NOMO-1 treated with DMSO at 0.1 percent for 48 hours (cell line): ENCODE measurements at regions not wholly inside any gene's neighbourhood (a gene's known extent, or its start where the extent isn't known, plus 50 kb on each side); places are given as distances from the start of the nearest gene placed in this dataset.
"Not testable (repeated sequence)": the region's sequence is repeated elsewhere in the genome, so short reads cannot be mapped to it uniquely, and the experiment has no call there.

Source experiments
- DNase-seq: peaks from one replicate; lab custom pipeline; 2025; ENCODE audit not compliant: unreplicated experiment; lab: John Stamatoyannopoulos, UW

DNA sequence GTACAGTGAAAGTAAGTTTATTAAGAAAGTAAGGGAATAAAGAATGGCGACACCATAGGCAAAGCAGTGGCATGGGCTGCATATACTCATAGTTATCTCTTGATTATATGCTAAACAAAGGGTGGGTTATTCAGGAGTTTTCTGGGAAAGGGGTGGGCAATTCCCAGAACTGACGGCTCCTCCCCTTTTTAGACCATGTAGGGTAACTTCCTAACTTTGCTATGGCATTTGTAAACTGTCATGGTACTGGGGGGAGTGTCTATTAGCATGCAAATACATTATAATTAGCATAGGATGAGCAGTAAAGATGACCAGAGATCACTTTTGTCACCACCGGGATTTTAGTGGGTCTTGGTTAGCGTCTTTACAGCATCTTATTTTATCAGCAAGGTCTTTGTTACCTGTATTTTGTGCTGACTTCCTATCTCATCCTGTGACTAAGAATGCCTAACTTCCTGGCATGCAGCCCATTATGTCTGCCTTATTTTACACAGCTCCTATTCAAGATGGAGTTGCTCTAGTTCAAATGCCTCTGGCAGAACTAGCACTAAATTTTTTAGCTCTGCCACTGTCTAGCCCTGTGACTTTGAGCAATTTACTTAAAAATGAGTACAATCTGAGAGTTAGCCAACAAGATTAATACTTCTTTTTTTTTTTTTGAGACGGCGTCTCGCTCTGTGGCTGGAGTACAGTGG, 110.3 kb upstream of the PALMD start:
- DNase-seq: no peak

DNA sequence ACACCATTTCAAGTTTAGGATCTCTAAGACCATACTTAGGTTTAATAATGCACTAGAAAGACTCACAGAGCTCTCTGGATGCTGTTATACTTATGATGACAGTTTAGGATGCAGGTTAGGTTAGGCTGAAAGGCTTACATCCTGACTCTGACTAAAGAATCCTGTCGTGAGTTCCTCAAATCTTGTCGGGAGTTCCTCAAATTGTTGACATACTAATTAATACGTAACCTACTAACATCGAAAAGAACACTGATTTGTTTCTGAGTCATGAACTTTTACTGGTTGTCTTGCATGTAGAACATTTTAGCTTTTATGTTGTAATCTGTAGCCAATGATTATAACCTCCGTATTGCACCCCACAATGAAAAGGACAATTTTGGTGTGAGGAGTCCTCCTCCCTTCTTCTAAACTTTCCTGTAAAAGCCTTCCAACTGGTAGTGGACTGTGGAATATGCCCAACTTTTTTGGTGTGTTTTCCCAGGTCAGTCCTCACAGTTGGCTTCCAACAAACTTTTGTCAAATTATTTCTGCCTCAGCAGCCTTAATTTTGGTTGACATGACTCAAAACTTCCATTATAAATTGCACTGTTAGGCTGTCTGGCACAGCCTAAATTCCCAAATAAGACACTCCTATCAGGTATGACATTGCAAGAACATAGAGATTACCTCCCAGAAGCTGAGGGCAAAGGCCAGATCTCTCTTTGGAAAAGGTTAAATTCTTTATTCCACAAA, 107.9 kb upstream of the PALMD start:
- peak; percentile 4 for DNase-seq

DNA sequence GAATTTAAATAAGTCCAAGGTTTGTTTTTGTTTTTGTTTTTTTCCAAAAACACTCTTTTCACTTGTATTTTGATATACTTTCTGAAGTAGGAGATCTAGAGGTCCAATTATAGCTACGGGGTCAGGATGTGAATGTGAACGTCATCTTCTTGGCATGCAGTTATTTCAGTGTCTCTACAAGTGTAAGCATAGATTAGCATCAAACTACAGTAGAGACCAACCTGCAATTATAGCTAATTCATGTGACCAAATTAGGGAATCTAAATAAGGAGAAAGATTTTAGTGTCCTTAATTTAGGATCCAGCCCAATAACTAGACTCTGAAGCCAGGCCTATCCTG, 107.3 kb upstream of the PALMD start:
- DNase-seq: no peak

DNA sequence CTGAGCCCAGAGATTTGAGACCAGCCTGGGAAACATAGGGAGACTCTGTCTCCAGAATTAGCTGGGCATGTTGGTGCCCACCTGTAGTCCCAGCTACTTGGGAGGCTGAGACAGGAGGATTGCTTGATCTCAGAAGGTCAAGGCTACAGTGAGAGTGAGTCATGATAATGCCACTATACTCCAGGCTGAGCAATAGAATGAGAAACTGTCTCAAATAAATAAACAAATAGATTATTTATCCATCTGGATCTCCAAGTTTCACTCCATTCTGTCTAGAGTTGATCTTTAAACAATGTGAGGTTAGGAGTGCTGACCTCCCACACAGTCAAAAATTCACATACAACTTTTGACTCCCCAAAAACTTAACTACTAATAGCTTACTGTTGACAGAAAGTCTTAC, 106.8 kb upstream of the PALMD start:
- no peak for DNase-seq

DNA sequence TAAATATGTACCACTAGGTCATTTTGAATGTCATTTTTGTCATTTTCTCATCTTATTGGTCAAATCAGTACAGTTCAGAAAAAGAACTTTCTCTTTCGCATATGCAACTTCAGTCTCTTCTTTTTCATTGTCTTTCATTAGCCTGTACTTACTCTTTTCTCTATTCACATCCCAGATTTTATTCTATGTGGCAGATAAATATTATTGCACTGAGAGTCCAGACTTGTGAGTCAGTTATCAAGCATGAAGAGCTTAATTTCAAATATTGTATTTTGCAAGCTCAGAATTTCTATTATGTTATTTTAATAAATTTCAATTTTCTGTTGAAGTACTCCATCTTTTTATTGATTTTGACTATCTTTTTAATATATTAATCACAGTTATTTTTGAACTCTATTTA, 105.2 kb upstream of the PALMD start:
- DNase-seq: no peak

GRCh38 chr1:99544328-99544727, 101.6 kb upstream of the PALMD start:
- no peak for DNase-seq

GRCh38 chr1:99546432-99547416, 99.2 kb upstream of the PALMD start:
- DNase-seq: no peak

GRCh38 chr1:99548943-99549605, 96.8 kb upstream of the PALMD start:
- DNase-seq: no peak

DNA sequence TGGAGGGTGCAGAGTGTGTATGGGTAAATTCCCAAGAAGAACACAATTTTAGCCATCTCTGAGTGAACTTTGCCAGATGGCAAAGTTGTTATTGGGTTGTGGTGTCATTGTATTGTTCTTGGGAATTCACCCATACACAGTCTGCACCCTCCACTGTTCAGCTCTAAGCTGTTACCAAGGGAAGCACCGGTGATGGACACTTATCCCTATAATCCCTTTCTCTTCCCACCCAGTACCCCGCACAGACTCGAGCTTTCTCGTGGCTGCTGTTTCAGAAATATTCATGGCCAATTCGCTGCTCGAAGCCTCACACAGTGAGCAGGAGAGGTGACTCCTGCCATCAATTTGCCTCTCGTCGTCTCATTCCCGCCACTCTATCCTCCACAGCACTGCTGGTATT, 95.7 kb upstream of the PALMD start:
- no peak for DNase-seq

DNA sequence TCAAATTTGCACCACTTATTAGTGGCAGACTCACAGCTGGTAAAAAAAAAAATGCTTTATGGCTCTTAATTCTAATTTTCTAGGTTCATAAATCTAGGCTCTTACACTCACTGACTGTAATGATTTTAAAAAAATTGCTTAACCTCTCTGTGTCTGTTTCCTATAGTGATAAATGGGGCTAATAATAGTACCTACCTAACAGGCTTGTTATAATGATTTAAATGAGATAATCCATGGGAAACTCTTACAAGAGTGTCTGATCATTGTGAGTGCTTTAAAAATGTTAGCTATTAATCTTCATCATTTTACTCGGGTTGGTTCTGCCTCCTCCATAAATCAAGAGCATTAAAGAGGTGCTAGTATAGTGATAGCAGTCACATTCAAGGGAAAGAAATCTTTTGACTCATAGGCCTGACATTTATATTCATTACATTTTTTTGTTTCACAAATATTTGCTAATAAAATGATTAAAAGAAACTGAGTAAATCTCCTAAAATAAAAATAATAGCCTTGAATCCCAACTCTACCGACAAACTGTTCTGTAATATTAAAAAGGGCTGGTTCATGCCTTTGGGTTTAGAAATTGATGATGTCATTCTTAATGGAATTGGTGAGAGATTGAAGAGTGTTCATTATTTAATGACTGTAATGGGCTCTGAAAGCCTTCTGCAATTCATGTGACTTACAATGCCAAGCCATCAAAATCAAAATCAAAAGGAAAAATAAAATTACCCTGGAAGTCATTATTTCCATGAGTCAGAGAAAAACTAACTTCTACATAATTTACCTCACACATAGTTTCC, 93.9 kb upstream of the PALMD start:
- no peak for DNase-seq

GRCh38 chr1:99553301-99553700, 92.6 kb upstream of the PALMD start:
- DNase-seq: no peak

GRCh38 chr1:99553819-99554218, 92.1 kb upstream of the PALMD start:
- DNase-seq: not testable (repeated sequence)

DNA sequence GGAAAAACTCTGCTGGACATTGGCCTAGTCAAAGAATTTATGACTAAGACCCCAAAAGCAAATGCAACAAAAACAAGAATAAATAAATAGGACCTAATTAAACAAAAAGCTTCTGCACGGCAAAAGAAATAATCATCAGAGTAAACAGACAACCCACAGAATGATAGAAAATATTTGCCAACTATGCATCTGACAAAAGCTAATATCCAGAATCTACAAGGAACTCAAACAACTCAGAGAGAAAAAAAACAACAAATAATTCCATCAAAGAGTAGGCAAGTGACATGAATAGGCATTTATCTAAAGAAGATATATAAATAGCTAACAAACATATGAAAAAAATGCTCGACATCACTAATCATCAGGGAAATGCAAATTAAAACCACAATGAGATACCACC, 91.2 kb upstream of the PALMD start:
- no peak for DNase-seq

DNA sequence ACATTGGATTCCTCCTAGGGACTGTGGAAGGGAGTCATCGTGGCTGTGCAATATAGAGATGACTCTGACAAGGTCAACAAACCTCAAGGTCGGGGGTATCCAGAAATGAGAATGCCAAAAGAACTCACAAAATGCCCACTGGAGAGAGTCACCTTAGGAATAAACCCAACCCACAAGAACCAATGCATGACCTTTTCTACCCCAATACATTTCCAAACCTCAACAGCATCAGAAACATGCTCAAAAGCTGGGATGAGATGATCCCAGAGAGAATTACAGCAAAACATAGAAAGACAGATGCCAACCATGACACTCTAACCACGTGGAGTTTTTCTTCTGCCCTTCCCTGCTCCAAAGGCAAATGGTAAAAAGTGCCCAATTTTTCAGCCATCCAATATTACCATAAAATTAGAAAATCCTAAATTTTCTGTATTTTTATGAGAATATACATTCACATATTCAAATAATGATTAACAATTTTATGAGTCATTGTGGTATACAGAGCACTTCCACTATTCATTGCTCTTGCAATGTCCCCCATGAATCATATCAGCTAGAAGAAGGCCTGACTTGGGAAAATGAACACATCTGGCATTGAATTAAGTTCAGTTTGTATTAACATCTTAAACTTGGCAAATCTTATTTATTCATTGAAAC, 88.2 kb upstream of the PALMD start:
- no peak for DNase-seq

GRCh38 chr1:99559166-99559565, 86.7 kb upstream of the PALMD start:
- DNase-seq: no peak

DNA sequence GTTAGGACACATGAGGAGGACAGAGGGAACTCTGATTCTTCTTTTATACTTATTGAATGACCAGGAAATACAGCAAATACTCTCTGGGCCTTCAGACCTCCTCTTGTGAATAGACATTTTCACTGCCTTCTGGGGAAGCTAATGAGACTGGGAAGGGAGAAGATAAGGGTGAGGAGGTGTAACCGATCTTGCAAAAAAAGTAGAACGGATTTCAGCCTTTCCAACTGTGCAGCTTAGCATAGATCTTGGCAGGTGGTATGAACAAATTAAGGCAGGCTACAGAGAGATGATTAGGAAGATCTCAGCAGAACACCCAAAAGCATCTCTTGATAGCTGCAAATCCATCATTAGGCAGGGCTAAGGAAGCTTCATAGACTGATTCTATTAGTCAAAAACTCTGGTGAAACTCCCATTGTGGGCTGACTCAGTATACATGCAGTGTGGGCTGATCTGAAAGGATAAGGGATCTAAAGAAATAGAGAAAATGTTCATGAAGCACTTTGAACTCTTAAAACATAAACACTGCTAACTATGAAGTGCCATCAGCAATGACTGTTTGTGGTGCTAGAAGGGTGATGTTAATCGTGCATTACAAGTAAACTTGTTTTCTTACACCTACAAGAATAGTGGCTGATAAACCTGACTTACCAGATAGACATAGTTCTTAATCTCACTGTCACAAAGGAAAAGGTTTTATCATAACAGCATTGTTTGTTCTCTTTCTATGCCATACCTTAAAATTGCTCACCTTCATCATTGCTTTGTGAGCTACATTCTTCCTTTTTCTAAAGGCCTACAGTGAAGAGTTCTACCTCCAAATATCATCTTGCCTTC, 85.5 kb upstream of the PALMD start:
- no peak for DNase-seq

GRCh38 chr1:99561952-99562351, 84.0 kb upstream of the PALMD start:
- DNase-seq: no peak

DNA sequence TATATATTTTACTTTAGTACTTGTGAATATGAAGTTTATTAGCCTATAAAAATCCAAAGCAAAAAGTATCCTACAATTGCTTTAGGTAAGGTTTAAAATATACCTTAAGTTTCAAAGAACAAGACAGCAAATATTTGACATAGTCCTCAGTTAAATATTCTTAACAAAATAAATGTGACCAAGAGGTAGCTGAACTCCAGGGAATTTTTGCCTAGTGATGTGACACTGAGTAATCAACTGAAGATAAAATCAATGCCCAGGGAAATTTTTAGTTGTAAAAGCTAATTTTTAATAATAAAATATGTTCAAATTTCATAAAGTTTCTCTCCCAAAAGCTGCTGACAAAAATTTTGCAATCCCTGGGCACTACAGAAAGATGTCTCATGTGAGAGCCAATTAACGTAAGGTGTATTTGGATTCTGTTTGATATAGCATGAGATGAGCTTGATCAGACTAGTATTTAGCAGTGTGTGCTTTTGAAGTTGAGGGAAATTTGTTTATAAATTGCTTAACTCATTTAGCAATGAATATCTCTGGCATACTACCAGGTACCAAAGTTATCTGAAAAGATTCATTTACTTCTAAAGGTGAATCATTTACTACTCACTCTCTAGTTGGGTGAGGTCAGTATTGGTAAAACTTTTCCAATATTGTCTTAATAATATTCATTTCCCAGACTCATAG, 80.2 kb upstream of the PALMD start:
- DNase-seq: no peak
